Caco-2 (cell line): ENCODE measurements at regions not wholly inside any gene's neighbourhood (a gene's known extent, or its start where the extent isn't known, plus 50 kb on each side); places are given as distances from the start of the nearest gene placed in this dataset.

Experiments used
- BruUV-seq: library from RNA; stranded (reverse); fragments of 400-500 nt; replicated peaks from 2 replicates; lab custom pipeline; 2021; lab: Mats Ljungman, UMichigan
- CTCF ChIA-PET: fragments of 300-600 bp; sonication (Branson Sonifier 250); formaldehyde crosslinking; loops from one replicate; lab custom pipeline; 2022; ENCODE audit warnings: antibody characterized with exemption; lab: Charles Lee
- POLR2A ChIA-PET: fragments of 300-600 bp; sonication (Branson Sonifier 250); formaldehyde crosslinking; loops from one replicate; lab custom pipeline; 2022; ENCODE audit warnings: antibody characterized with exemption; lab: Charles Lee
- DNase-seq, 2 experiments: peaks; one replicate each; pipeline versions ENCODE4 v3.0.0 to v3.0.0-alpha.2; 2020 to 2022
- H3K27me3 ChIP-seq: replicated peaks from 2 replicates; pipeline ENCODE4 v1.6.0; 2011; ENCODE audit warnings: low read length; ENCODE audit not compliant: control insufficient read depth, insufficient read depth
- H3K36me3 ChIP-seq: 2 replicates; pipeline ENCODE4 v1.5.1; 2011; ENCODE audit warnings: low read length; ENCODE audit not compliant: control insufficient read depth, insufficient read depth
- H3K4me1 ChIP-seq: fragments of 250-450 bp; sonication (Bioruptor Pico); 2 replicates; pipeline ENCODE4 v1.5.1; 2020; ENCODE audit warnings: mild to moderate bottlenecking
- H3K4me3 ChIP-seq: 2 replicates; pipeline ENCODE4 v1.5.1; 2011; ENCODE audit warnings: low read depth, mild to moderate bottlenecking, control low read depth, low read length
- H3K9me3 ChIP-seq: fragments of 250-450 bp; sonication (Bioruptor Pico); 2 replicates; pipeline ENCODE4 v1.5.1; 2020; ENCODE audit warnings: mild to moderate bottlenecking, moderate library complexity
- H3K27ac Mint-ChIP-seq: one replicate; pipeline ENCODE4 v1.8.0; 2022; ENCODE audit warnings: mixed read lengths; ENCODE audit not compliant: unreplicated experiment
- H3K27me3 Mint-ChIP-seq: one replicate; pipeline ENCODE4 v1.8.0; 2022; ENCODE audit warnings: mixed read lengths; ENCODE audit not compliant: insufficient read depth, unreplicated experiment
- H3K36me3 Mint-ChIP-seq: one replicate; pipeline ENCODE4 v1.8.0; 2022; ENCODE audit warnings: mild to moderate bottlenecking, mixed read lengths; ENCODE audit not compliant: insufficient read depth, unreplicated experiment
- H3K4me1 Mint-ChIP-seq: one replicate; pipeline ENCODE4 v1.8.0; 2022; ENCODE audit warnings: low read depth, mixed read lengths; ENCODE audit not compliant: unreplicated experiment
- H3K4me3 Mint-ChIP-seq: one replicate; pipeline ENCODE4 v1.8.0; 2022; ENCODE audit warnings: mild to moderate bottlenecking, moderate library complexity, mixed read lengths; ENCODE audit not compliant: unreplicated experiment
- H3K9me3 Mint-ChIP-seq: one replicate; pipeline ENCODE4 v1.8.0; 2022; ENCODE audit warnings: mixed read lengths; ENCODE audit not compliant: unreplicated experiment
- intact Hi-C: fragments of 100-400 bp; cut with micrococcal nuclease; formaldehyde crosslinking; loops from one replicate; pipeline ENCODE4 v1.10.0; 2022; ENCODE audit not compliant: unreplicated experiment
- TF ChIP-seq, protein P1 (sequence below), 2 experiments: fragments of 200-600 bp in 1 of 2; IDR thresholded peaks; 1 replicate in 1 of 2; 2 replicates in 1 of 2; pipeline versions ENCODE4 v1.5.1 to v1.8.0; 2011 to 2022; ENCODE audit warnings: antibody characterized with exemption in 1 of 2, control low read depth in 1 of 2, inconsistent platforms in 1 of 2, low read depth in 1 of 2, low read length in 1 of 2, mild to moderate bottlenecking in 1 of 2, moderate library complexity in 1 of 2; ENCODE audit not compliant: insufficient read depth in 1 of 2, severe bottlenecking in 1 of 2, unreplicated experiment in 1 of 2

DNA sequence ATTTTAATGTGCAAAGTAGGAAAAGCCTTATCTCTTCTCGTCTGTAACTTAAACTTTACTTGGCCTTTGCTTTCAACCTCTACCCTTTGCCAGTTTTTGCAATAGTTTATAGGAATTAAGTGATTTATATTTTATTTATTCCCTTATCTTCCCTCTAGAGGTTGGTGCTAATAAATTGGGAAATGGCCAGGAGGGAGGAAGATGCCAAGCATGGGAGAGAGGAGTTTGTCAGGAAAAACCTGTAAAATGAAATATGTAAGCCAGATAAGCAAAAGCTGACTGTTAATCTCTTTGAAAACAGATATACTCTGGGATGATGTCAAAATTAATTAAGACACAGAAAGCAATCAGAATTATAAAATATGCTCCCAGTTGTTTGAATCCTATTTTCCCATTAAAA is 484.5 kb downstream of the NR2F1-AS1 start:
- Mint-ChIP-seq H3K4me3 (no peak overlapping the region), H3K9me3 (no peaks in the 10 kb centered on the region), H3K36me3 (peaks cover 6% of the 10 kb centered on the region), H3K4me1 (no peaks in the 10 kb centered on the region), H3K27me3 (no peaks in the 10 kb centered on the region), H3K27ac (no peak overlapping the region)
- intact Hi-C loops: no loop called here
- Histone ChIP-seq H3K27me3 (no peaks in the 10 kb centered on the region), H3K4me3 (no peak overlapping the region), H3K4me1 (peaks cover 4% of the 10 kb centered on the region; the same call in 1 of the 2 replicates), H3K36me3 (no peaks in the 10 kb centered on the region), H3K9me3 (no peaks in the 10 kb centered on the region)
- TF ChIP-seq, protein P1, sequence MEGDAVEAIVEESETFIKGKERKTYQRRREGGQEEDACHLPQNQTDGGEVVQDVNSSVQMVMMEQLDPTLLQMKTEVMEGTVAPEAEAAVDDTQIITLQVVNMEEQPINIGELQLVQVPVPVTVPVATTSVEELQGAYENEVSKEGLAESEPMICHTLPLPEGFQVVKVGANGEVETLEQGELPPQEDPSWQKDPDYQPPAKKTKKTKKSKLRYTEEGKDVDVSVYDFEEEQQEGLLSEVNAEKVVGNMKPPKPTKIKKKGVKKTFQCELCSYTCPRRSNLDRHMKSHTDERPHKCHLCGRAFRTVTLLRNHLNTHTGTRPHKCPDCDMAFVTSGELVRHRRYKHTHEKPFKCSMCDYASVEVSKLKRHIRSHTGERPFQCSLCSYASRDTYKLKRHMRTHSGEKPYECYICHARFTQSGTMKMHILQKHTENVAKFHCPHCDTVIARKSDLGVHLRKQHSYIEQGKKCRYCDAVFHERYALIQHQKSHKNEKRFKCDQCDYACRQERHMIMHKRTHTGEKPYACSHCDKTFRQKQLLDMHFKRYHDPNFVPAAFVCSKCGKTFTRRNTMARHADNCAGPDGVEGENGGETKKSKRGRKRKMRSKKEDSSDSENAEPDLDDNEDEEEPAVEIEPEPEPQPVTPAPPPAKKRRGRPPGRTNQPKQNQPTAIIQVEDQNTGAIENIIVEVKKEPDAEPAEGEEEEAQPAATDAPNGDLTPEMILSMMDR (IDR thresholded peaks at IDR 0.05; ENCODE audit: insufficient read depth in 1 of 2, low read depth in 1 of 2, low read length in 1 of 2, severe bottlenecking in 1 of 2, unreplicated experiment in 1 of 2): no peak
- no TSS peak for BruUV-seq
- DNase-seq: no peak
- POLR2A ChIA-PET: no interaction called here
- CTCF ChIA-PET: no interaction called here

DNA sequence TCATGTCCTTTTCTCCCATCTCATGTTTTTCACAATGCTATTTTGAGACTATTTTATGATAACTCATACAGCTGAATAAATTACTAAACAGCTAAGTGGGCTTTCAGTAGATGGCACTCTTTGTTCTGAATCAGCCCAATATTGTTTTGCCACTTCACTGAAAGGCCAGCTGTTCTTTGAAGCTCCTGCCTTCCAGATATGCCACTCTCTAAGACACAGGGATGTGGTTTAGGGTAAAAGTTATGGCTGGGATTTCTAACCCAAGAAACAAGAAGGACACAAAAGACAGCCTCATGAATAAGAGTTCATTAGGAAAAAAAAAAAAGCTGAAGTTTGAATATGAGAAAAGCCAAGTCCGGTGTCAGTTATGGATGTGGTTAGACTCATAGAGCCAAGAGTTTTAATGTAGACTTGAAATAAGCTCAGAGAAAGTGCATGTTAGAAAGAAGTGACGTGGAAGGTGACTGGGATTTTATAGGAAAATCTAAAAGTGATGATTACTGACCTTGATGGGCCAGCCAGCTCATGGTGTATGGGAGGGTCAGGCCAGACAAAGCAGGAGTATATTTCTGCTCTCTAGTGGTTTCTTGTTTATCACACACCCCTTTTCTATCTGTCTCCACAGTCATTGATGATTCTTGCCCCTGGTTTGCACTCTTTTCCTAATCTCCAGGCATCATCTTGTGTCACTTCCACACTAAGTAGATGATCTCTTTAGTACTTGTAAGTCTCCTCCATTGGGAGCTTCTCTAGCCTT is 488.5 kb downstream of the NR2F1-AS1 start:
- no peaks in the 10 kb centered on the region for H3K9me3 Mint-ChIP-seq
- H3K4me3 Mint-ChIP-seq: no peak overlapping the region
- DNase-seq: no peak
- H3K4me1 Mint-ChIP-seq: no peaks in the 10 kb centered on the region
- H3K36me3 Mint-ChIP-seq: no peaks in the 10 kb centered on the region
- no peaks in the 10 kb centered on the region for H3K27me3 Mint-ChIP-seq
- BruUV-seq: no TSS peak
- peaks cover 4% of the 10 kb centered on the region; the same call in 1 of the 2 replicates for H3K4me1 ChIP-seq
- TF ChIP-seq, protein P1 (IDR thresholded peaks at IDR 0.05; ENCODE audit: insufficient read depth in 1 of 2, low read depth in 1 of 2, low read length in 1 of 2, severe bottlenecking in 1 of 2, unreplicated experiment in 1 of 2): no peak
- H3K4me3 ChIP-seq: no peak overlapping the region
- ChIA-PET CTCF (no interaction called here), POLR2A (no interaction called here)
- intact Hi-C loops: no loop called here
- H3K36me3 ChIP-seq: no peaks in the 10 kb centered on the region
- H3K27me3 ChIP-seq: no peaks in the 10 kb centered on the region
- no peaks in the 10 kb centered on the region for H3K9me3 ChIP-seq
- H3K27ac Mint-ChIP-seq: no peak overlapping the region

DNA sequence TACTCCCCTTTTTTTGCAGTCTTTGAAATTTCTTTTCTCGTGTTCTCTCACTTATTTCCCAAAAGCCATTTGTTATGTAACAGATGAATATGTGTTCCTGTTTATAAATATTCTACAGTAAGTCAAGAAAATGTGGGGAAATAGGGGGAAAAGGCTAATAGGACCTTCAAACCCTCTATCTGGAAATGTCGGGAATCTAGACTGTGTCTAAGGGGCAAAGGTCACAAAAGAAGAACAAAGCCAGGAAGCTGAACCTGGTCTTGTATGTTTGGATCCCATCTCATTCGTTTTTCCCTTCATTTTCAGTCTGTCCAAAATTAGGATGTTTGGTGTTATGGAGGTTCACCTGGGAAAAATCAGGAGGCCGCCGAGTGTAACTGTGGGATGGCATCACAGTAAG is 490.3 kb downstream of the NR2F1-AS1 start:
- no peaks in the 10 kb centered on the region for H3K36me3 Mint-ChIP-seq
- Histone ChIP-seq H3K4me1 (peaks cover 4% of the 10 kb centered on the region; the same call in 1 of the 2 replicates), H3K36me3 (no peaks in the 10 kb centered on the region), H3K27me3 (no peaks in the 10 kb centered on the region), H3K4me3 (no peak overlapping the region), H3K9me3 (no peaks in the 10 kb centered on the region)
- H3K27ac Mint-ChIP-seq: no peak overlapping the region
- TF ChIP-seq, protein P1 (IDR thresholded peaks at IDR 0.05; ENCODE audit: insufficient read depth in 1 of 2, low read depth in 1 of 2, low read length in 1 of 2, severe bottlenecking in 1 of 2, unreplicated experiment in 1 of 2): no peak
- no peaks in the 10 kb centered on the region for H3K9me3 Mint-ChIP-seq
- no TSS peak for BruUV-seq
- no peak for DNase-seq
- ChIA-PET POLR2A (no interaction called here), CTCF (no interaction called here)
- no peaks in the 10 kb centered on the region for H3K4me1 Mint-ChIP-seq
- intact Hi-C loops: no loop called here
- no peaks in the 10 kb centered on the region for H3K27me3 Mint-ChIP-seq
- H3K4me3 Mint-ChIP-seq: no peak overlapping the region
